ENCODE measurements at regions not wholly inside any gene's neighbourhood (a gene's known extent, or its start where the extent isn't known, plus 50 kb on each side); places are given as distances from the start of the nearest gene placed in this dataset.
A peak's percentile ranks its signal among the peaks of the same experiment; 100 is the strongest.

- Histone ChIP-seq H3K9ac (ENCODE audit: low read length) (no peak overlapping the region), H3K36me3 (ENCODE audit: control insufficient read depth, insufficient read depth, low read length) (no peaks in the 10 kb centered on the region), H3K4me1 (ENCODE audit: control insufficient read depth, insufficient read depth, low read length) (peaks cover 7% of the 10 kb centered on the region), H3K27me3 (ENCODE audit: control insufficient read depth, insufficient read depth, low read length) (no peaks in the 10 kb centered on the region), H3K4me3 (ENCODE audit: low read length) (no peak overlapping the region), H3K27ac (ENCODE audit: low read depth, low read length) (no peak overlapping the region)
Observed at GRCh38 chr13:44131069-44131614, 242.5 kb upstream of the SERP2 start.

- Histone ChIP-seq H3K36me3 (ENCODE audit: control insufficient read depth, insufficient read depth, low read length) (no peaks in the 10 kb centered on the region), H3K27me3 (ENCODE audit: control insufficient read depth, insufficient read depth, low read length) (no peaks in the 10 kb centered on the region), H3K9ac (ENCODE audit: low read length) (no peak overlapping the region), H3K27ac (ENCODE audit: low read depth, low read length) (no peak overlapping the region), H3K4me3 (ENCODE audit: low read length) (no peak overlapping the region), H3K4me1 (ENCODE audit: control insufficient read depth, insufficient read depth, low read length) (peaks cover 7% of the 10 kb centered on the region)
Observed at GRCh38 chr13:44132710-44133109, 240.9 kb upstream of the SERP2 start.

- H3K27me3 ChIP-seq (ENCODE audit: control insufficient read depth, insufficient read depth, low read length) = no peaks in the 10 kb centered on the region
- no peak overlapping the region for H3K27ac ChIP-seq (ENCODE audit: low read depth, low read length)
- no peak overlapping the region for H3K9ac ChIP-seq (ENCODE audit: low read length)
- no peak overlapping the region for H3K4me3 ChIP-seq (ENCODE audit: low read length)
- peaks cover 3% of the 10 kb centered on the region for H3K4me1 ChIP-seq (ENCODE audit: control insufficient read depth, insufficient read depth, low read length)
- H3K36me3 ChIP-seq (ENCODE audit: control insufficient read depth, insufficient read depth, low read length) = no peaks in the 10 kb centered on the region
Observed at GRCh38 chr13:44133626-44134025, 240.0 kb upstream of the SERP2 start.

- Histone ChIP-seq H3K4me3 (ENCODE audit: low read length) (no peak overlapping the region), H3K27ac (ENCODE audit: low read depth, low read length) (no peak overlapping the region), H3K36me3 (ENCODE audit: control insufficient read depth, insufficient read depth, low read length) (no peaks in the 10 kb centered on the region), H3K4me1 (ENCODE audit: control insufficient read depth, insufficient read depth, low read length) (no peaks in the 10 kb centered on the region), H3K27me3 (ENCODE audit: control insufficient read depth, insufficient read depth, low read length) (no peaks in the 10 kb centered on the region), H3K9ac (ENCODE audit: low read length) (no peak overlapping the region)
Observed at GRCh38 chr13:44135566-44135965, 238.1 kb upstream of the SERP2 start.

- no peak overlapping the region for H3K9ac ChIP-seq (ENCODE audit: low read length)
- no peak overlapping the region for H3K4me3 ChIP-seq (ENCODE audit: low read length)
Observed at GRCh38 chr13:44136696-44137268, 236.8 kb upstream of the SERP2 start.

GRCh38 chr13:44137466-44137865 lies 236.2 kb upstream of the SERP2 start:
- Histone ChIP-seq H3K4me3 (ENCODE audit: low read length) (no peak overlapping the region), H3K27me3 (ENCODE audit: control insufficient read depth, insufficient read depth, low read length) (no peaks in the 10 kb centered on the region), H3K9ac (ENCODE audit: low read length) (no peak overlapping the region), H3K36me3 (ENCODE audit: control insufficient read depth, insufficient read depth, low read length) (no peaks in the 10 kb centered on the region), H3K4me1 (ENCODE audit: control insufficient read depth, insufficient read depth, low read length) (peaks cover 4% of the 10 kb centered on the region), H3K27ac (ENCODE audit: low read depth, low read length) (no peak overlapping the region)

More at GRCh38 chr13:44136696-44137268, 236.8 kb upstream of the SERP2 start:
- H3K36me3 ChIP-seq (ENCODE audit: control insufficient read depth, insufficient read depth, low read length) = no peaks in the 10 kb centered on the region
- H3K4me1 ChIP-seq (ENCODE audit: control insufficient read depth, insufficient read depth, low read length) = peaks cover 4% of the 10 kb centered on the region
- H3K27ac ChIP-seq (ENCODE audit: low read depth, low read length) = no peak overlapping the region
- no peaks in the 10 kb centered on the region for H3K27me3 ChIP-seq (ENCODE audit: control insufficient read depth, insufficient read depth, low read length)

GRCh38 chr13:44140146-44140545 lies 233.5 kb upstream of the SERP2 start:
- Histone ChIP-seq H3K36me3 (ENCODE audit: control insufficient read depth, insufficient read depth, low read length) (no peaks in the 10 kb centered on the region), H3K27me3 (ENCODE audit: control insufficient read depth, insufficient read depth, low read length) (no peaks in the 10 kb centered on the region), H3K27ac (ENCODE audit: low read depth, low read length) (no peak overlapping the region), H3K4me3 (ENCODE audit: low read length) (no peak overlapping the region), H3K9ac (ENCODE audit: low read length) (no peak overlapping the region), H3K4me1 (ENCODE audit: control insufficient read depth, insufficient read depth, low read length) (peaks cover 8% of the 10 kb centered on the region)

GRCh38 chr13:44140888-44141724 lies 232.5 kb upstream of the SERP2 start:
- Histone ChIP-seq H3K4me3 (ENCODE audit: low read length) (peak overlapping the region; percentile 72), H3K4me1 (ENCODE audit: control insufficient read depth, insufficient read depth, low read length) (peaks cover 8% of the 10 kb centered on the region), H3K9ac (ENCODE audit: low read length) (peak overlapping the region; percentile 91), H3K36me3 (ENCODE audit: control insufficient read depth, insufficient read depth, low read length) (no peaks in the 10 kb centered on the region), H3K27me3 (ENCODE audit: control insufficient read depth, insufficient read depth, low read length) (no peaks in the 10 kb centered on the region), H3K27ac (ENCODE audit: low read depth, low read length) (peak overlapping the region; percentile 96)

GRCh38 chr13:44141725-44142539 lies 231.7 kb upstream of the SERP2 start:
- Histone ChIP-seq H3K4me1 (ENCODE audit: control insufficient read depth, insufficient read depth, low read length) (peaks cover 8% of the 10 kb centered on the region), H3K9ac (ENCODE audit: low read length) (peak overlapping the region; percentile 91), H3K27ac (ENCODE audit: low read depth, low read length) (peak overlapping the region; percentile 96), H3K27me3 (ENCODE audit: control insufficient read depth, insufficient read depth, low read length) (no peaks in the 10 kb centered on the region), H3K36me3 (ENCODE audit: control insufficient read depth, insufficient read depth, low read length) (no peaks in the 10 kb centered on the region), H3K4me3 (ENCODE audit: low read length) (peak overlapping the region; percentile 72)

- H3K9ac ChIP-seq (ENCODE audit: low read length) = peak overlapping the region; percentile 51
- no peaks in the 10 kb centered on the region for H3K27me3 ChIP-seq (ENCODE audit: control insufficient read depth, insufficient read depth, low read length)
- no peaks in the 10 kb centered on the region for H3K36me3 ChIP-seq (ENCODE audit: control insufficient read depth, insufficient read depth, low read length)
- H3K27ac ChIP-seq (ENCODE audit: low read depth, low read length) = peak overlapping the region; percentile 88
- H3K4me1 ChIP-seq (ENCODE audit: control insufficient read depth, insufficient read depth, low read length) = peaks cover 8% of the 10 kb centered on the region
- H3K4me3 ChIP-seq (ENCODE audit: low read length) = peak overlapping the region; percentile 70
Observed at GRCh38 chr13:44142540-44142867, 231.1 kb upstream of the SERP2 start.

- Histone ChIP-seq H3K4me3 (ENCODE audit: low read length) (peak overlapping the region; percentile 70), H3K27ac (ENCODE audit: low read depth, low read length) (peak overlapping the region; percentile 88), H3K27me3 (ENCODE audit: control insufficient read depth, insufficient read depth, low read length) (no peaks in the 10 kb centered on the region)
Observed at GRCh38 chr13:44142941-44143665, 230.5 kb upstream of the SERP2 start.

GRCh38 chr13:44146138-44146537 lies 227.5 kb upstream of the SERP2 start:
- H3K36me3 ChIP-seq (ENCODE audit: control insufficient read depth, insufficient read depth, low read length) = no peaks in the 10 kb centered on the region
- H3K4me1 ChIP-seq (ENCODE audit: control insufficient read depth, insufficient read depth, low read length) = peaks cover 6% of the 10 kb centered on the region
- H3K9ac ChIP-seq (ENCODE audit: low read length) = no peak overlapping the region
- H3K27me3 ChIP-seq (ENCODE audit: control insufficient read depth, insufficient read depth, low read length) = no peaks in the 10 kb centered on the region
- no peak overlapping the region for H3K27ac ChIP-seq (ENCODE audit: low read depth, low read length)
- H3K4me3 ChIP-seq (ENCODE audit: low read length) = no peak overlapping the region

More at GRCh38 chr13:44142941-44143665, 230.5 kb upstream of the SERP2 start:
- no peaks in the 10 kb centered on the region for H3K36me3 ChIP-seq (ENCODE audit: control insufficient read depth, insufficient read depth, low read length)
- no peak overlapping the region for H3K9ac ChIP-seq (ENCODE audit: low read length)
- peaks cover 8% of the 10 kb centered on the region for H3K4me1 ChIP-seq (ENCODE audit: control insufficient read depth, insufficient read depth, low read length)

Measured in rectal smooth muscle tissue (tissue), 1 donor.